NCI-H2171 treated with DMSO at 0.1 percent for 48 hours (cell line): ENCODE measurements at regions not wholly inside any gene's neighbourhood (a gene's known extent, or its start where the extent isn't known, plus 50 kb on each side); places are given as distances from the start of the nearest gene placed in this dataset.
A peak's percentile ranks its signal among the peaks of the same experiment; 100 is the strongest.

Experiments
- DNase-seq: peaks from one replicate; lab custom pipeline; 2025; lab: John Stamatoyannopoulos, UW

GRCh38 chr13:40221131-40221459 is 445.3 kb downstream of the FOXO1 start:
- no peak for DNase-seq

GRCh38 chr13:40221460-40222201 is 444.8 kb downstream of the FOXO1 start:
- no peak for DNase-seq

GRCh38 chr13:40223585-40223984 is 442.9 kb downstream of the FOXO1 start:
- DNase-seq = no peak

GRCh38 chr13:40228496-40228895 is 437.9 kb downstream of the FOXO1 start:
- DNase-seq = no peak

GRCh38 chr13:40228990-40229389 is 437.5 kb downstream of the FOXO1 start:
- DNase-seq = no peak

- no peak for DNase-seq
Observed at GRCh38 chr13:40230833-40231266, 435.6 kb downstream of the FOXO1 start.

GRCh38 chr13:40231311-40231710 is 435.1 kb downstream of the FOXO1 start:
- DNase-seq = peak; percentile 12

- DNase-seq = no peak
Observed at GRCh38 chr13:40231751-40232150, 434.7 kb downstream of the FOXO1 start.

- DNase-seq = no peak
Observed at GRCh38 chr13:40232311-40233040, 434.0 kb downstream of the FOXO1 start.

GRCh38 chr13:40233731-40234195 is 432.7 kb downstream of the FOXO1 start:
- peak; percentile 95 for DNase-seq

- no peak for DNase-seq
Observed at GRCh38 chr13:40235160-40235796, 431.2 kb downstream of the FOXO1 start.

GRCh38 chr13:40236566-40237168 is 429.8 kb downstream of the FOXO1 start:
- no peak for DNase-seq

GRCh38 chr13:40238761-40239160 is 427.7 kb downstream of the FOXO1 start:
- DNase-seq = no peak

GRCh38 chr13:40240293-40240692 is 426.1 kb downstream of the FOXO1 start:
- DNase-seq = no peak

- no peak for DNase-seq
Observed at GRCh38 chr13:40241125-40241798, 425.2 kb downstream of the FOXO1 start.

- DNase-seq = no peak
Observed at GRCh38 chr13:40243047-40243446, 423.4 kb downstream of the FOXO1 start.

GRCh38 chr13:40243982-40244381 is 422.5 kb downstream of the FOXO1 start:
- DNase-seq = no peak

- DNase-seq = no peak
Observed at GRCh38 chr13:40245567-40245966, 420.9 kb downstream of the FOXO1 start.

- DNase-seq = no peak
Observed at GRCh38 chr13:40247845-40248244, 418.6 kb downstream of the FOXO1 start.

- DNase-seq = no peak
Observed at GRCh38 chr13:40251343-40252032, 415.0 kb downstream of the FOXO1 start.

- DNase-seq = peak; percentile 42
Observed at GRCh38 chr13:40252241-40252640, 414.2 kb downstream of the FOXO1 start.
